A549 (cell line): ENCODE measurements at regions not wholly inside any gene's neighbourhood (a gene's known extent, or its start where the extent isn't known, plus 50 kb on each side); places are given as distances from the start of the nearest gene placed in this dataset.

ENCODE experiments used
- KDM1A ChIP-seq: fragments of 200-600 bp; sonication (generic); IDR thresholded peaks from 2 replicates; pipeline ENCODE4 v1.6.1; 2016; ENCODE audit warnings: low read depth, mild to moderate bottlenecking
- POLR2A ChIP-seq: IDR thresholded peaks from 2 replicates; pipeline ENCODE4 v1.6.1; 2012; ENCODE audit warnings: mild to moderate bottlenecking, low read length
- USF2 ChIP-seq: fragments of 450-650 bp; IDR thresholded peaks from 2 replicates; pipeline ENCODE4 v1.6.1; 2014; ENCODE audit warnings: antibody characterized with exemption
- TF ChIP-seq, protein P1 (sequence below): fragments of >200 bp; sonication (Bioruptor Twin); formaldehyde crosslinking; IDR thresholded peaks from 3 replicates; pipeline ENCODE4 v1.5.1; 2016
- TF ChIP-seq, protein P2 (sequence below): IDR thresholded peaks from 2 replicates; pipeline ENCODE4 v1.6.1; 2012

GRCh38 chr13:105996391-105997025 lies 539.0 kb downstream of the EFNB2 start:
- no peak for TF ChIP-seq KDM1A
- no peak for TF ChIP-seq USF2
- TF ChIP-seq, protein P1, sequence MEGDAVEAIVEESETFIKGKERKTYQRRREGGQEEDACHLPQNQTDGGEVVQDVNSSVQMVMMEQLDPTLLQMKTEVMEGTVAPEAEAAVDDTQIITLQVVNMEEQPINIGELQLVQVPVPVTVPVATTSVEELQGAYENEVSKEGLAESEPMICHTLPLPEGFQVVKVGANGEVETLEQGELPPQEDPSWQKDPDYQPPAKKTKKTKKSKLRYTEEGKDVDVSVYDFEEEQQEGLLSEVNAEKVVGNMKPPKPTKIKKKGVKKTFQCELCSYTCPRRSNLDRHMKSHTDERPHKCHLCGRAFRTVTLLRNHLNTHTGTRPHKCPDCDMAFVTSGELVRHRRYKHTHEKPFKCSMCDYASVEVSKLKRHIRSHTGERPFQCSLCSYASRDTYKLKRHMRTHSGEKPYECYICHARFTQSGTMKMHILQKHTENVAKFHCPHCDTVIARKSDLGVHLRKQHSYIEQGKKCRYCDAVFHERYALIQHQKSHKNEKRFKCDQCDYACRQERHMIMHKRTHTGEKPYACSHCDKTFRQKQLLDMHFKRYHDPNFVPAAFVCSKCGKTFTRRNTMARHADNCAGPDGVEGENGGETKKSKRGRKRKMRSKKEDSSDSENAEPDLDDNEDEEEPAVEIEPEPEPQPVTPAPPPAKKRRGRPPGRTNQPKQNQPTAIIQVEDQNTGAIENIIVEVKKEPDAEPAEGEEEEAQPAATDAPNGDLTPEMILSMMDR = no peak
- TF ChIP-seq, protein P2, sequence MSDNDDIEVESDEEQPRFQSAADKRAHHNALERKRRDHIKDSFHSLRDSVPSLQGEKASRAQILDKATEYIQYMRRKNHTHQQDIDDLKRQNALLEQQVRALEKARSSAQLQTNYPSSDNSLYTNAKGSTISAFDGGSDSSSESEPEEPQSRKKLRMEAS = no peak
- no peak for TF ChIP-seq POLR2A
